HepG2 (cell line): ENCODE measurements at regions not wholly inside any gene's neighbourhood (a gene's known extent, or its start where the extent isn't known, plus 50 kb on each side); places are given as distances from the start of the nearest gene placed in this dataset.

ENCODE experiments used
- ATAC-seq: fragments of 200-7000 bp; cut with Tn5 transposase; 3 replicates; pipeline ENCODE4 v1.9.1; 2020; ENCODE audit warnings: mild to moderate bottlenecking, moderate library complexity
- BruUV-seq: library from RNA; stranded (reverse); fragments of 400-500 nt; replicated peaks from 2 replicates; lab custom pipeline; 2021; lab: Mats Ljungman, UMichigan
- CTCF ChIA-PET: fragments of 300-600 bp; formaldehyde crosslinking; extraction: SDS; loops from one replicate; lab custom pipeline; 2021; ENCODE audit warnings: low total read pairs, inconsistent platforms, low intra/inter-chr PET ratio; lab: Yijun Ruan, JAX
- POLR2A ChIA-PET: fragments of 350-600 bp; sonication (Branson Sonifier 250); formaldehyde crosslinking; loops from one replicate; lab custom pipeline; 2020; ENCODE audit warnings: antibody characterized with exemption, inconsistent platforms; lab: Yijun Ruan, JAX
- DNase-seq: peaks from one replicate; pipeline ENCODE4 v3.0.0-alpha.2; 2015; ENCODE audit warnings: low spot score
- FAIRE-seq: peaks from 3 replicates; lab custom pipeline; 2011; peaks lifted over from hg19 to GRCh38; lab: Jason Lieb, UNC
- H2AFZ ChIP-seq: one replicate; pipeline ENCODE4 v1.6.1; 2011; ENCODE audit warnings: low read length, inconsistent platforms
- H3K27ac ChIP-seq: fragments of 300-600 bp; 3 replicates; pipeline ENCODE4 v1.8.0; 2011; ENCODE audit warnings: mixed run types, mild to moderate bottlenecking, mixed read lengths, low read length, inconsistent platforms; ENCODE audit not compliant: insufficient read depth; ENCODE audit errors: extremely low read length
- H3K27me3 ChIP-seq, 2 experiments: fragments of 200-600 bp in 1 of 2; 2 replicates in 1 of 2; 3 replicates in 1 of 2; pipeline versions ENCODE4 v1.6.0 to v1.8.0; 2011; ENCODE audit warnings: low read length in 2 of 2, mild to moderate bottlenecking in 2 of 2, moderate library complexity in 2 of 2, inconsistent platforms in 1 of 2; ENCODE audit not compliant: insufficient read depth in 2 of 2, control insufficient read depth in 1 of 2
- H3K36me3 ChIP-seq, 2 experiments: fragments of 200-600 bp in 1 of 2; replicated peaks in 1 of 2; 2 replicates in 1 of 2; 3 replicates in 1 of 2; pipeline versions ENCODE4 v1.5.1 to v1.8.0; 2011; ENCODE audit warnings: low read length in 2 of 2, inconsistent platforms in 1 of 2; ENCODE audit not compliant: insufficient read depth in 2 of 2, control insufficient read depth in 1 of 2
- H3K4me1 ChIP-seq: 2 replicates; pipeline ENCODE4 v1.5.1; 2012; ENCODE audit warnings: low read length, inconsistent platforms; ENCODE audit not compliant: insufficient read depth
- H3K4me2 ChIP-seq: 2 replicates; pipeline ENCODE4 v1.6.0; 2011; ENCODE audit warnings: low read depth, low read length, inconsistent platforms
- H3K4me3 ChIP-seq, 3 experiments: fragments of 200-600 bp in 1 of 3; sonication (generic), shearing (Covaris generic) in 1 of 3; replicated peaks in 1 of 3; 2 replicates each; pipeline ENCODE4 v1.5.1; 2011 to 2016; ENCODE audit warnings: low read length in 3 of 3, inconsistent platforms in 2 of 3, low read depth in 2 of 3, mild to moderate bottlenecking in 2 of 3, control low read depth in 1 of 3, mixed read lengths in 1 of 3; ENCODE audit not compliant: insufficient read depth in 1 of 3
- H3K79me2 ChIP-seq: one replicate; pipeline ENCODE4 v1.6.1; 2011; ENCODE audit warnings: low read length, inconsistent platforms; ENCODE audit not compliant: insufficient read depth
- H3K9ac ChIP-seq: 2 replicates; pipeline ENCODE4 v1.6.0; 2011; ENCODE audit warnings: mild to moderate bottlenecking, low read depth, low read length, inconsistent platforms; ENCODE audit not compliant: insufficient read depth
- H3K9me3 ChIP-seq: 2 replicates; pipeline ENCODE4 v1.5.1; 2012; ENCODE audit warnings: mild to moderate bottlenecking, low read length
- H4K20me1 ChIP-seq: 2 replicates; pipeline ENCODE4 v1.6.0; 2011; ENCODE audit warnings: inconsistent platforms, mild to moderate bottlenecking, low read length, moderate library complexity; ENCODE audit not compliant: insufficient read depth
- CEBPB ChIP-seq: IDR thresholded peaks from 2 replicates; pipeline ENCODE4 v1.6.1; 2011; ENCODE audit warnings: low read depth, low read length, improper control_type of control experiment, borderline replicate concordance
- GRHL1 ChIP-seq: sonication (generic); formaldehyde crosslinking; conservative IDR thresholded peaks from 2 replicates; pipeline ENCODE4 v1.8.0; 2022; ENCODE audit warnings: missing genetic modification reagents
- NFYB ChIP-seq: sonication (generic); formaldehyde crosslinking; IDR thresholded peaks from 2 replicates; pipeline ENCODE4 v1.4.0; 2020; ENCODE audit warnings: missing genetic modification reagents
- PCBP2 ChIP-seq: fragments of 200-400 bp; formaldehyde crosslinking; optimal IDR thresholded peaks from 2 replicates; pipeline ENCODE3; 2018; ENCODE audit warnings: low read length, low read depth; ENCODE audit not compliant: poor library complexity, severe bottlenecking
- TFAP4 ChIP-seq: sonication (generic); IDR thresholded peaks from 2 replicates; pipeline ENCODE4 v1.6.1; 2016; ENCODE audit warnings: low read depth, borderline replicate concordance
- TOE1 ChIP-seq: sonication (generic); formaldehyde crosslinking; IDR thresholded peaks from 2 replicates; pipeline ENCODE4 v1.4.0; 2020; ENCODE audit warnings: mild to moderate bottlenecking, missing genetic modification reagents
- ZFP90 ChIP-seq: sonication (generic); formaldehyde crosslinking; IDR thresholded peaks from 2 replicates; pipeline ENCODE4 v1.8.0; 2022; ENCODE audit warnings: missing genetic modification reagents, mild to moderate bottlenecking, inconsistent platforms, borderline replicate concordance
- ZNF318 ChIP-seq: sonication (generic); formaldehyde crosslinking; IDR thresholded peaks from 2 replicates; pipeline ENCODE4 v1.4.0; 2020; ENCODE audit warnings: mild to moderate bottlenecking, missing genetic modification reagents
- WGBS: methylation state at CpG from one replicate; pipeline ENCODE4 v1.1.6; 2017; ENCODE audit warnings: low lambda C conversion rate; 5-methylcytosine and 5-hydroxymethylcytosine counted together
- in situ Hi-C: cut with HindIII; loops from 2 replicates; pipeline ENCODE4 v1.10.0; 2017; ENCODE audit warnings: low pct_unique_long_range_greater_than_20kb; ENCODE audit not compliant: extremely low pct_ligation_motif_present
- intact Hi-C: fragments of 100-400 bp; cut with micrococcal nuclease; formaldehyde crosslinking; loops from one replicate; pipeline ENCODE4 v1.10.0; 2022; ENCODE audit not compliant: unreplicated experiment

GRCh38 chr1:17946434-17946833, 161.2 kb upstream of the IGSF21 start:
- Histone ChIP-seq H3K9ac (no peak overlapping the region), H3K4me2 (no peak overlapping the region), H3K4me1 (no peaks in the 10 kb centered on the region), H3K79me2 (no peaks in the 10 kb centered on the region), H3K9me3 (no peaks in the 10 kb centered on the region), H2AFZ (no peak overlapping the region), H4K20me1 (no peaks in the 10 kb centered on the region), H3K27me3 (peaks cover 0 to 11% of the 10 kb centered on the region in 2 experiments; a peak in 3 of 5 replicates), H3K36me3 (no peaks in the 10 kb centered on the region), H3K27ac (no peak overlapping the region), H3K4me3 (no peak overlapping the region)
- CTCF ChIA-PET = no interaction called here
- WGBS = 5% methylated on average over 1 of the region's 1 CpG
- intact Hi-C loops = no loop called here
- DNase-seq (no peak), ATAC-seq (no peak), FAIRE-seq (no peak)
- no peak for TF ChIP-seq ZFP90 (CRISPR knock-in tag)
- no peak for TF ChIP-seq TOE1 (CRISPR knock-in tag)
- no peak for TF ChIP-seq GRHL1 (CRISPR knock-in tag)
- BruUV-seq = no TSS peak
- POLR2A ChIA-PET = no interaction called here
- in situ Hi-C loops = no loop called here

- CTCF ChIA-PET = no interaction called here
- 30% methylated on average over 7 of the region's 9 CpGs for WGBS
- no TSS peak for BruUV-seq
- DNase-seq = no peak
- no peak for ATAC-seq
- Histone ChIP-seq H4K20me1 (no peaks in the 10 kb centered on the region), H3K27ac (no peak overlapping the region), H3K79me2 (no peaks in the 10 kb centered on the region), H3K4me1 (no peaks in the 10 kb centered on the region), H3K4me2 (no peak overlapping the region), H3K36me3 (no peaks in the 10 kb centered on the region), H3K4me3 (no peak overlapping the region), H3K27me3 (peaks cover 3 to 27% of the 10 kb centered on the region in 2 experiments; a peak in 4 of 5 replicates), H3K9me3 (no peaks in the 10 kb centered on the region), H2AFZ (no peak overlapping the region), H3K9ac (no peak overlapping the region)
- POLR2A ChIA-PET = no interaction called here
- FAIRE-seq = no peak
- intact Hi-C loops = no loop called here
- in situ Hi-C loops = no loop called here
- TF ChIP-seq ZNF318 (CRISPR knock-in tag) = no peak
- TF ChIP-seq CEBPB = no peak
- TF ChIP-seq NFYB = no peak
- no peak for TF ChIP-seq PCBP2
- no peak for TF ChIP-seq TFAP4
These were observed 159.0 kb upstream of the IGSF21 start for GRCh38 chr1:17948594-17948993.
